ENCODE measurements at regions not wholly inside any gene's neighbourhood (a gene's known extent, or its start where the extent isn't known, plus 50 kb on each side); places are given as distances from the start of the nearest gene placed in this dataset.
"Not testable (repeated sequence)": the region's sequence is repeated elsewhere in the genome, so short reads cannot be mapped to it uniquely, and the experiment has no call there.

DNA sequence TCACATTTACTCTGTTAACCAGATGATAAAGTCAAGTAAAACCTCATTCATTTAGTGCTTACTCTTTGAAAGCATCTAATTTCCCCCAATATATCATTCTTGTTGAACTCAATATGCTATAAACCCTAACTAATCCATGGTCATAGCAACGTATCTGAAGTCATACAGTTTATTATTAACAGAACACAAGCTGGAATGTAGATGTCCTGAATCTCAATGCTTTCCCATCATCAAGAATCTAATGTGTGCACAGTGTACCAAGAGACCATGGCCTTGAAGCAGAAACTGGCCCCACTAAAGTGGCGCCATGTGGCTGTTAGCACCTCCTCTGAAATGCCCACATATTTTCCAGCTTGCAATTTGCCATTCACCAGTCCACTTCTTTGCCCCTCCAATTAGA, 245.8 kb downstream of the SOX9 start:
- DNase-seq (ENCODE audit: low read depth) = no peak

DNA sequence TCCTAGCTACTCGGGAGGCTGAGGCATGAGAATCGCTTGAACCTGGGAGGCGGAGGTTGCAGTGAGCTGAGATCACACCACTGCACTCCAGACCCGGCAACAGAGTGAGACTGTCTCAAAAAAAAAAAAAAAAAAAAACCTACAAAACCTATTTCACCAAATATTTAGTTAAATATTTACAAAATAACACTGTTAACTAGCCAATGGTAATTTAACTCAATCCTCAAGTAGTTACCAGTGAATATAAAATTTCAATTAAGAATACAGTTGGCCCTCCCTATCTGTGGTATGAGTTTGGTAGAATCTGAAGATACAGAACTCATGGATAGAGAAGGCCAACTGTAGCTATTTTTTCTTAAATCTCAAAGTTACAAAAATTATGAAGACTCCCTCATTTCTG, 247.4 kb downstream of the SOX9 start:
- no peak for DNase-seq (ENCODE audit: low read depth)

DNA sequence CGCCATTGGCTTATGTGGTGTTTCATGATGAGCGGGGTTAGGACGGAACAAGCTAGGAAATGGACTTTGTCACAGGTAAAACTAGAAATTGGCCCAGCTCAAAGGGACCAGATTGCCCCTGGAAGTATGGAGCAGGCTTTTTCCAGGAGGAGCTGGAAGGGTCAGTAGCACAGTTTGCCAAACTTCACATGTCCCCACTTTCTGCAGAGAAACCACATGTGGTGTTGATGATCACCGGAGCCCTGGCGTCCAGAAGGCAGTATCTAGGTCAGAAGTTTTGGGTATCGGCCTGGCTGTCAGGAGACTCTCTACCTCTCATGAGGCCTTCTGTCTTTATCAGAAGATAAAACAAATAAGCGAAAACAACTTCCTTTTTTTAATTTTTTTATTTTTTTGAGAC, 248.5 kb downstream of the SOX9 start:
- DNase-seq (ENCODE audit: low read depth) = no peak

DNA sequence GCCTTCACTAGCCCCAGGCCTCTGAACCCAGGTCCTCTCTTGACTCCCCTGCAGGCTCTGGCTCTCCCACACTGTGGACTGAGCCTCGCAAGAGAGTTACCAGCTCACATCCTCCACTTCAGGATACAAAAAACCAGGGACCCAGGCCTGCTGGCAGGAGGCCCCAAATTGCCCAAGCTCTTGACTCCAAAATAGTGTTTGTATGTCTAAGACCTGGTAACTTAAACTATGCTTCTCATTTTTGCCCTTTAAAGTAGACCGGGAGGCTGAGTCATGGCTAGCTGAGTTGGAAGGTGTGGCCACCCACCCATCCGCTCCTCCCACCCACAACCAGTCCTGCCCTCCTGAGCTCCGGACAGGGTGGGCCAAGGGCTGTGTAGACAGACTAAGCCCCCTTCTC, 250.0 kb downstream of the SOX9 start:
- DNase-seq (ENCODE audit: low read depth) = no peak

DNA sequence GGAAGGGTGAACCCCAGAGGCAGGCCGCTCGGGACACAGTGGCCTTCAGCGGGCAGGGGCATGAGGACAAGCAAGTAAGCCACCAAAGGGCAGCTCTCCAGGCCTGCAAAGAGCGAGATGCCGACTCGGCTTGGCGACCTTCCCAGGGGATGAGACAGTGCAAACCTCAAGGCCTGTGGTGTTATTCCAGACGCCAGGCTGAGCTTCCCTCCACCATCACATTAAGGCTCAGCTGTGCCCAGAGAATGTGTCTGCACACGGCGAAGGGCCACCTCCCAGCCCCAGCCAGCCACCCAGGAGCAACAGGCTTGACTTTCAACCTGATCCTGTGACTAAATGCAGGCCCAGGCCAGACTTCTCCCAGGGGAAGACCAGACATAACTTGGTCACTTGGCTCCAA, 251.4 kb downstream of the SOX9 start:
- no peak for DNase-seq (ENCODE audit: low read depth)

DNA sequence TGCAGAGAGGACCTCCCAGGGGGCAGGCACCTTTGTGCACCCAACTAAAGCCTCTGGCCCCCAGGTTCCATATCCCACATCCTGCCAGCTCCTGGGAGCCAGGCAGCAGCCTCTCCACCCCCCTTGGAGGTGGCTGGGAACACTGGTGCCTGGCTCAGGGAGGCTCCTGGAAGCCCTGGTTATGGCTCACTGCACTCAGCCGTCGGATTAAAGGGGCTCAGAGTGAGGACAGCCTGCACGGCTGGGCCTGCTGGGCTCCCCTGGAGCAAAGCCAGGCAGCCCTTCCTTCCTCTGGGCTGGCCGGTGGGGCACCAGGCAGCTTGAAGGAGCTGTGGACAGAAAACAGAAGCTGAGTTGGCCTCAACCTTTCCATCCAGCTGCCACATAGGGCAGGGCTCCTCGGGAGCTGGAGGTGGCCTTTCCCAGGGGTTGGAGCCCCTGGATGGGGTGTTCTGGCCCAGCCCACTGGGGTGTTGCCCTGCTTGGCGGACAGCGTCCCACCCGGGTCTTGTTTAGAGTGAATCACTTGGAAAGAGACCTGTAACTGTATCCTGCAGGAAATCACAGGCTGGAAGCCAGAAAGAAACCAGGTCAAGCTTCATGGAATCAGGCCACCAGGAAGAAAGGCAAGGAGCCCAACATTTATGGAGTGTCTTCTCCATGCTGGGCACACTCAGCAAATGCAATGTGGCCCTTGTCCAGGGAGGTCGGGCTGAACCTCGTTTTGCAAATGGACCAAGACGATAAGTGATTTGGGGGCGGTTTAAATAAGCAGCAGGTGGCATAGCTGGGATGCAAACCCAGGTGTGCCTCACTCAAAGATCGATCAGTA, 253.3 kb downstream of the SOX9 start:
- no peak for DNase-seq (ENCODE audit: low read depth)

DNA sequence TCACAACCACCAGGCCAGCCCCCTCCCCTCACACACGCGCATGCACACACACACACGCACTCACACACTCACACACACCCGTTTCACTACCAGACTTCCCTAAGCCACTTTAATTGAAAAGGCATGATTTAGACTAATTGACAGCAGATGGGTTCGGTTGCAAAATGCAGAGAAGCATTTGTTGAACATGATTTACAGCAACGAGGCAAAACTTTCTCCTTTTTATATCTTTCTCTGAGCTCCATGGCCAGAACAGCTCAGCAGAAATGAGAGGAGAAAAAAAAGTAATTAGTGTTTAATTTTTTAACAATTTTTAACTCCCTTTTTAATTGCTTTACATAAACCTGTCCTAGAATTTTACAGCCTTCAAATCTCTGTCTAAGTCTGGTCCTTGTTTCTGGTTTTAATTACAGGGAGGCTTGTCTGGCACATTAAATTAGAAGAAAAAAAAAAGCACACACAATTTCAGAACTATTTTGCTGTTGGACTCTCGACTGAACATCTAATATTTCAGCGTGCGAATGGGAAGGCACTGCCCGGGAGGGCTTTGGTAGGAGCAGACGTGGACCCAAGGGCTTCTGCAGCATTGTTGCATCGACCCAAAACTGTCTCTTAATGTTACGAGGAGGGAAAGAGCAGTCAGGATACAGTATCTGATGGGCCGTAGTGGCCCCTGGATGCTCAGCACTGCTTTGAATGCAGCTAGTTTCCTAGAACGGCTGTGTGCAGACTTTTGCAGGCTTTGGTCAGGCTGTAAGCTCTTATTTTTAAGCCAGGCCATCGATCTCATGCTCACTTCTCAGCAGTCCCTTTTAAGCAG, 255.9 kb downstream of the SOX9 start:
- no peak for DNase-seq (ENCODE audit: low read depth)

DNA sequence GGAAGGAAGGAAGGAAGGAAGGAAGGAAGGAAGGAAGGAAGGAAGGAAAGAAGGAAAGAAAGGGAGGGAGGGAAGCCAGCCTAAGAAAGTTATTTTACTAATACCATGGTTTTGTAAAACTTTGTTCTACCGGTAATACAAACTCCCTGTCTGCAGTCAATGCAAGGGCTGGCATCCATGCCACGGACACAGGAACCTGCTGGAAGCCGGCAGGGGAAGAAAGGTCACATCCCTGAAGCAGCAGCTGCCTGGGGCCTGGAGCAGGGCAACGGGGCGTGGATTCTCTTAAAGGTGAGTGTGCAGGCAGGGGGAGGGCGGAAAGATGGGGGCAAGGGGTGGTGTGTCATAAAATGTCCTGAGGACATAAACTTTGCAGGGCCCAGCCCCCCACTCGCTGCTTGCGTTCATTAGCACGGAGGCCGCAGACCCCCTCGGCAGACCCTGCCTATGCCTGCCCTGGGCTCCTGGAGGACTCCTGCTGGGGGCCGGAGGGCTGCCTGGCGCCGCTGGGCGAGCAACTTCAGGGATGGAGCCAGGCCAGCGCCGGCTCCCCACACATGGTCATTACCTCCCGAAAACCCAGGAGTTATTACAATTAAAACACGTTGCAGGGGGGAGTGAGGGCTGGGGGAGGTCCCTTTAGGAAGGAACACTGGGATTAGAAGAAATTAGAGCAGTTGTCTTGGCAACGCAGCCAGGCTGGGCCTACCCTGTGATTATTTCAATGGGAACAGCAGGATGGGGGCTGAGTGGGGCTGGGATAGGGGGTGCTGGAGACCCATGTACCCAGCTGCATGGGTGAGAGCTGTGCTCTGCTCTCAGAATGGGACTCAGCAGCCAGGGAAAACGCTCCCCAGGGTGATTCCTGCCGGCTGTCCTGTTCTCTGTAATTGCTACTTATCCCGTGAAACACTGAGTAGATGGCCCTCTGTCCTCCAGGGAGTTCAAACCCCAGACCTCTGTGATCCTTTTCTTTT, 257.9 kb downstream of the SOX9 start:
- DNase-seq (ENCODE audit: low read depth) = no peak

DNA sequence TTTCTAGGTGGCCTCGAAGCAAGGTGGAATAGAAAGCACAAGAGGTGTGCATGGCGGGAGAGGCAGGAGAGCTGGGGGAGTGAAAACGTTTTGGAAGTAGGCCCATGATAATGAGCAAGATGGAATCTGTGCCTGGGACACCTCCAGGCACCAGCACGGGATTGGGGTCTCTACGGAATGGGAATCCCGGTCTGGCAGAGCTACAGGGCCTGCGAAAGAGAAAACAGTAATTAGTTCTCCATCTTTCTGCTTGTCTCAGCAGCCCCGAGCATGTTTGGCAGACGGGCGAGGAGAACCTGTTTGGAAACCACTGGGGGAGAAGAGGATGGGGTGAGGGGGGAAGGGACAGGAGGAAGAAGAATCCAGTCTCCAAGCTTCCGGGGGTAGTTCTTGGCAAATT, 258.7 kb downstream of the SOX9 start:
- DNase-seq (ENCODE audit: low read depth) = no peak

DNA sequence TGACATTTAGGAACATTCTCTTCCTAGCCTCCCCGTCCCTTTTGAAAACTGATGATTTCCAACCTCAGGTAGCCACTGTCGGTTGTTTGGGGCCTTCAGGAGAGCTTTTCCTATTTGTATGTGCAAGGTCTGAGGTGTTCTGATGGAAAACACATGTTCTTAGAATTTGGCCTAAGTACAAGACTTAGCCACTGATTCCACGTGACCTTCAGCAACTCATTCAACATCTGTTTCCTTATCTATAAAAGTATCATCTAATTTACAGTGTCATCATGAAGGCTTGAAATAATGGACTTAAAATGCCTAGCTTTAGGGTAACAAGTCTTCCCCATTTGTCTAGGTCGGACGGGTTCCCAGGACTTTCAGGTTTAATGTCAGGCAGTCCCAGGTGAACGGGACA, 259.3 kb downstream of the SOX9 start:
- no peak for DNase-seq (ENCODE audit: low read depth)

DNA sequence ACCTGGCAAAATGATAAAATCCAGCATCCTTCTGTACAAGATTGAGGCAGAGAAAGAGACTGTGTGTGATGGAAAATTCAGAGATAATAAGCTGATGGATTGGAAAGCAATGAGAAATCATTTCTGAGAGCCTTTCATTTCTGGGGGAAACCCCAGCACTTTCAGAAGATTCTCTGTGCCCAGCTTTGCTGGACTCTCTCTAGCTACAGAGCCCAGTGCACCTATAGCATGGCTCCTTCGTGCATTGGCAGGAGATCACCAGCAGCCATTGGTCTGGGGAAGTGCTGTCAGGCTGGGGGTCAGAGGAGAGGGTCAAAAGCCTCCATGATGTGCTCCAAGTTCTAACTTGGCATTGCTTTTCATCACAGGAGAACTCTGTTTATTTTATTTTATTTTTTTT, 259.9 kb downstream of the SOX9 start:
- no peak for DNase-seq (ENCODE audit: low read depth)

DNA sequence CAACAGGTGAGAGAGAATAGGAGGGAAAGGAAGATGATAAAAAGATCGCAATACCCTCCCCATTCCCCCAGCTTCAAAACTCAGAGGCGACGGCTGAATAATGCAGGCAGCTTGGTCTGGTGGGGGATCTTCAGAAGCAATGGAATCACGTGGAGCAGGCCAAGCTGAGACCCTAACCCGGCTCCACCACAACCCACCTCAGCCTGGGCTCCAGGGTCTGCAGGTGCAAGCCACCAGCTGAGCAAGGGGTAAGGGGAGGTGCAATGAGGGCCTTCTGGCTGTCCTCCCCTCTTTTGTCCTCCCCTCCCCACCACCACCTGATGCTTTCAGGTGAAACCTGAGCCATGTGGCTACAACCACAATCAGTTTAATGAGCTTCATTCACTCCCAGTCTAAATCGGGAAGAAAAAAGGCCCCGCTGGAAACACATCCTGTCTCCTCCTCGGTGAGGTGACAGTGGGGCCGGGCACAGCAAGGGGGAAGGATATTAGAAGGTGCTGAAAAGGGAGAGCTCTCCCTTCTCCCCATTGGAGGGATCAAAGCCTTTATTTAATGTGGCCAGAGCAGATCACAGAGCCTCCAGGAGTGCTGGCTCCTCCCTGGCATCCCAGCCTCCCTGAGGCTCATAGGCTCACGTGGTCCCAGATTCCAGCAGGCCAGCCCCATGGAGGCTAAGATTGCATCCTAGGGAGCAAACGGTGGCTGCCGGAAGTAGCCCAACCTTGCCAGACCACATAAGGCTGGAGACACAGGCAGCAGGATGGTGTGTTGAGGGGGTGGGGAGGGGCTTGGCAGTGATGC, 261.0 kb downstream of the SOX9 start:
- no peak for DNase-seq (ENCODE audit: low read depth)

DNA sequence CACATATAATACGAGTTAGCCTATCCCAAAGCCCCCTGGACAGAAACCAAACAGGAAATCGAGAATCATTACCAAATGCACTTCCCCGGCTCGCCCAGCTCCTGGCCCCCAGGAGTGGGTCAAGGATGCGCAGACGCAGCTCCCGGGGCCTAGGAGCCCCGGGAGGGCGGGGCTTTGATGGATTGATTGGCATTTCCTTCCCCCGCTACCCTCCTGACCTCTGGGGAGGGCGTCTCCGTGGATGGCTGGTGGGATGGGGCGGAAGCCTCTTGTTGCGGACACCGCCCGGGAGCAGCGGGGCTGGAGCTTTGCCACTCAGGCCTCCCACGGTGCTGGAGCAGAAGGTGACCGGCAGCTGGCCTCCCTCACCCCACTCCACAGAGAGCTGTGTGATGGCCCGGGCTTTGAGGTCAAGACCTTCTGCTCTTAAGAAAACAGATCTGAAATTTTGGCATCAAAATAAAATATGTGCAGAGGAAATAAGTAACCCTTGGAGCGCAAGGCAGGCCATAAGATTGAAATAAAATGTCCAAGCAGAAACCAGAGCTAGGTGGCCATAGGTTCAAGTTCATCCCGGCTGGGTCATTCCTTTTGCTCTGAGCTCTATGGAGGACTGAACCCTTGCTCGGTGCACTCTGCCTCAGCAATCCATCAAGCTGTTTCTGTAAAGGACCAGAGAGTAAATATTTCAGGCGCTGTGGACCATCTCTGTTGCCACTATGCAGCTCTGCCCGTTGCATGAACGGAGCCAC, 262.3 kb downstream of the SOX9 start:
- DNase-seq (ENCODE audit: low read depth) = no peak

DNA sequence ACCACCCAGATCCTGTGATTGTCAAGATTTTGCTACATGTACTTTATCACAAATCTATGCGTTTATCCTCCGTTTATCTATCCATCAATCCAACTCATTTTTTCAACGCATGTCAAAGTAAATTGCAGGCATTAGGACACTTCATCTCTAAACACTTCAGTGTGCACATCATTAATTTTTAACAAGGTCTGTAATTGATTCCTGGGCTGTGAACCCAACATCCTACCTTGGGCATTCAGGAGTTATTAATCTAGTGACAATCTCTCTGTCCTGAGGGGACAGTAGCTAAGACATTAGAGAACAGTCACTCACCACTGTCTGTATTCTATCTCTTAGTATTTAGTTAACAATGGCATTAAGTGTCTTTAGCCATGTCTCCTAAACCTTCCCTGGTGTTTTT, 264.7 kb downstream of the SOX9 start:
- DNase-seq (ENCODE audit: low read depth) = no peak

DNA sequence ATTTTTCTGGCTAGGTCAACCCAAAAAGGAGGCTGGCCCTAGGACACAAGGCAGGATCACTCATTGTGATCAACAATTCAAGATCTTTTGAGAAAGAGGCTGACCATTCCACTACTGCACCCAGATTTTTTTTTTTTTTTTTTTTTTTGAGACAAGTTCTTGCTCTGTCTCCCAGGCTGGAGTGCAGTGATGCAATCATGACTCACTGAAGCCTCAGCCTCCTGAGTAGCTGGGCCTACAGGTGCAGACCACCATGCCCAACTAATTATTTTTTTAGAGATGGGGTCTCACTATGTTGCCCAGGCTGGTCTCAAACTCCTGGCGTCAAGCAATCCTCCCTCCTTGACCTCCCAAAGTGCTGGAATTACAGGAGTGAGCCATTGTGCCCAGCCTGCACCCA, 265.4 kb downstream of the SOX9 start:
- not testable (repeated sequence) for DNase-seq (ENCODE audit: low read depth)

DNA sequence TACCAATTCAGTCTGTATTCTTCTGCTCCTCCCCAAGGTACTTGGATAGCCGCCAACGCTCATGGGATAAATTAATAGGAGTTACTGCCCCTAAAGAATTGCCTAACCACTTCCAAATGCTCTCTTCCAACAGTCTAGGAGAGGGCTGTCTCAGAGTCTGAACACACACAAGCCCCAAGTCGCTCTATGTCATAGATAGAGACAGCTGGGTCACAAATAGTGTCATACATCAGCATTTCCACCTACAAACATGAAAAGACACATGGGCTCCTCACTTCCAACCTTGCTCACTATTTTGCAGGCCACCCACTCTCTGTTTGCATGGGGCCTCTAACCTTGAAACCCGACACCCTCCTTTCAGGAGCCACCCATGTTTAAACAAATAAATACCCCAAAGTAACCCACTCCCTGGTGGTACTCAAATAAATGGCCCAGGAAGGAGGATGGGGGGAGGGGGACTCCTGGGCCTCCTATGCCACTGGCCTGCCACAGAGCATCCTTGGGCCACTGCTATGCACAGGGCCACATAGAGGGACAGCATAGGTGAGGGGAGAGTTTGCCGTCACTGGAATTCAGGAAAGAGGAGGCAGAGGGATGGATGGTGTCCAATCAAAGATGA, 265.9 kb downstream of the SOX9 start:
- no peak for DNase-seq (ENCODE audit: low read depth)

DNA sequence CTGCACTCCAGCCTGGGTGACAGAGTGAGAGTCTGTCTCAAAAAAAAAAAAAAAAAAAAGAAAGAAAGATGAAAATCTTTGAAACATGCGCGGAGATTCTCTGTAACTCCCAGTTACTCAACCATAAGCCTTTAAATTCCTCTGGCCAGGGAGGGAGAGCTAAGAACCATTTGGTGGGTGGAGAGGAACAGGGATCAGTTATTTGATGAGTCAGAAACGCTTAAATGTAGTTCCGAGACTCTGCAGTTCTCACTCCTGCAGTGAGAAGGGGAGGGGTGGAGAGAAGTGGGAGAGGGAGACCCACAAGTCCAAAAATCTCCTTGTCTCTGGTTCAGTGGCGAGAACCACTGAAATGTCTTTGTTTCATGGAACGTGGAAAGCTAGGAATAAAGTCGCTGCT, 266.7 kb downstream of the SOX9 start:
- no peak for DNase-seq (ENCODE audit: low read depth)

DNA sequence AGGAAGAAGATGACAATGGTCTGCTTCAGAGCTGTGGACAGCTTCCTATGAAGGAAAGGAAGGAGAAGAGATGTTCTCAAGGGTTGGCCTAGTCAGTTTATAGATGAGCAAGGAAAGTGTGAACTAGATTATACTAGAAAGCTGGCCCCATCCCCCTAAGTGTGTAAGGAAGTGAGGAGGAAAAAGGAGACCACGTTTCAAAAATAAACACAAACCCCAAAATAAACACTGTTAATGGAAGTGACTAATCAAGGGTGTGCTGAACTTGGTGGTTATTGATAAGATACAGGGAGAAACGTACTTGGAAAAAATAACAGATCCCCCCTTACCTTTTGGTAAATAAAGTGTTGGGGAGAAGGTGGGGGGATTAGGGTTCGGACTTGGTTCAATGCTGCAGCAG, 267.1 kb downstream of the SOX9 start:
- no peak for DNase-seq (ENCODE audit: low read depth)

DNA sequence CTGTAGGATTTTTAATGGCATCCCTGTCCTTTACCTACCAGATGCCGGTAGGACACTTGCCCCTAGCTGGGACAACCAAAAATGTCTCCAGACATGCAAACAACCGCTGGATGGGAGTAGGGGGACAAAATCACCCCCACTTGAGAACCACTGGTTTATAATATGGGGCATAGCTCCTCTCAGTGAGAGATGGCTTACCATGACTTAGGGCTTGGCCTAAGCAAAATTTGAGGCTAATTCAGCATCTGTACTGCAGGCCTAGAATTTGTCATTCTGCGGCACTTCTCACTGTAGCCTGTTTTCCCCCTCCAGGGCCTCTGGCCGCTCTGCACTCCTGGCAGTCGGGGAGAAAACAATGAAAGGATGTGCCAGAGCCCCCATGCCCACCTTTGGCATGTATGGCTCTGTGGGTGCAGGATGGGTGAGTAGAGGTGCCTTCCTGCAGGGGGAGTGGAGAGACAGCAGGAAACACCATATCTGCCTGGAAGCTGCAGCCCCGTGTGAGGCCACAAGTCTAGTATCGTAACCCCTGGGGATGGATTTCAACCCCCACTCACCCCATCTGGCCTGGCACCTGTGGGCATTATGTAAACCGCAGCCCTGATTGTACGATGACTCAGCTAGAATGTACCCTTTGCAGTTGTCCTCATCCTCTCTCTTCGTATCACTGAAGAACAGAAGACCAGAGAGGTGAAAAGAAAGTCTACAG, 268.1 kb downstream of the SOX9 start:
- no peak for DNase-seq (ENCODE audit: low read depth)

Data from activated gamma-delta T cell treated with anti-CD3 and anti-CD28 coated beads, Interleukin-2, amount 50 U/mL, for 16 hours (primary cell).